HG02623 (cell line): ENCODE measurements at regions not wholly inside any gene's neighbourhood (a gene's known extent, or its start where the extent isn't known, plus 50 kb on each side); places are given as distances from the start of the nearest gene placed in this dataset.
"Not testable (repeated sequence)": the region's sequence is repeated elsewhere in the genome, so short reads cannot be mapped to it uniquely, and the experiment has no call there.

Experiments
- ATAC-seq: cut with Tn5 transposase; IDR thresholded peaks from one replicate; pipeline ENCODE4 v1.9.1; 2021; ENCODE audit warnings: moderate library complexity; ENCODE audit not compliant: unreplicated experiment

GRCh38 chr3:81068546-81068945 lies 692.9 kb downstream of the GBE1 start:
- no peak for ATAC-seq

- ATAC-seq: no peak
These were observed 697.5 kb downstream of the GBE1 start for GRCh38 chr3:81063896-81064295.

- ATAC-seq: not testable (repeated sequence)
These were observed 710.3 kb downstream of the GBE1 start for GRCh38 chr3:81051133-81051532.

- ATAC-seq: no peak
These were observed 713.3 kb downstream of the GBE1 start for GRCh38 chr3:81048058-81048665.

- no peak for ATAC-seq
These were observed 715.5 kb downstream of the GBE1 start for GRCh38 chr3:81045976-81046375.

GRCh38 chr3:81045246-81045645 lies 716.2 kb downstream of the GBE1 start:
- no peak for ATAC-seq

- ATAC-seq: no peak
These were observed 717.7 kb downstream of the GBE1 start for GRCh38 chr3:81043660-81044199.

- ATAC-seq: no peak
These were observed 718.4 kb downstream of the GBE1 start for GRCh38 chr3:81043009-81043408.

- ATAC-seq: no peak
These were observed 720.1 kb downstream of the GBE1 start for GRCh38 chr3:81041331-81041730.

- ATAC-seq: no peak
These were observed 721.3 kb downstream of the GBE1 start for GRCh38 chr3:81040107-81040506.

GRCh38 chr3:81033684-81034083 lies 727.8 kb downstream of the GBE1 start:
- no peak for ATAC-seq

GRCh38 chr3:81033185-81033584 lies 728.3 kb downstream of the GBE1 start:
- ATAC-seq: no peak

- ATAC-seq: no peak
These were observed 731.6 kb downstream of the GBE1 start for GRCh38 chr3:81029861-81030260.

- no peak for ATAC-seq
These were observed 734.1 kb downstream of the GBE1 start for GRCh38 chr3:81027344-81027743.

- ATAC-seq: no peak
These were observed 736.9 kb downstream of the GBE1 start for GRCh38 chr3:81024560-81024959.

- ATAC-seq: no peak
These were observed 739.1 kb downstream of the GBE1 start for GRCh38 chr3:81022339-81022738.

GRCh38 chr3:81013360-81013759 lies 748.1 kb downstream of the GBE1 start:
- no peak for ATAC-seq

- no peak for ATAC-seq
These were observed 755.5 kb downstream of the GBE1 start for GRCh38 chr3:81005992-81006391.

GRCh38 chr3:81003817-81004216 lies 757.6 kb downstream of the GBE1 start:
- ATAC-seq: no peak

- ATAC-seq: no peak
These were observed 758.3 kb downstream of the GBE1 start for GRCh38 chr3:81003008-81003645.

- ATAC-seq: no peak
These were observed 762.0 kb downstream of the GBE1 start for GRCh38 chr3:80999481-80999880.

GRCh38 chr3:80998022-80998421 lies 763.4 kb downstream of the GBE1 start:
- no peak for ATAC-seq

- ATAC-seq: no peak
These were observed 763.8 kb downstream of the GBE1 start for GRCh38 chr3:80997622-80998021.
